Neural crest cell (in vitro differentiated cells): ENCODE measurements at regions not wholly inside any gene's neighbourhood (a gene's known extent, or its start where the extent isn't known, plus 50 kb on each side); places are given as distances from the start of the nearest gene placed in this dataset.

Experiments used
- DNase-seq: peaks from one replicate; pipeline ENCODE4 v3.0.0; 2021; ENCODE audit warnings: low read depth, mixed read lengths, low spot score
- H3K27ac Mint-ChIP-seq: one replicate; pipeline ENCODE4 v1.8.0; 2021; ENCODE audit warnings: mild to moderate bottlenecking, mixed read lengths; ENCODE audit not compliant: unreplicated experiment
- H3K27me3 Mint-ChIP-seq: 2 replicates; pipeline ENCODE4 v1.8.0; 2021; ENCODE audit warnings: low read depth, mild to moderate bottlenecking, mixed read lengths
- H3K36me3 Mint-ChIP-seq: 2 replicates; pipeline ENCODE4 v1.8.0; 2021; ENCODE audit warnings: low read depth, mild to moderate bottlenecking, mixed read lengths
- H3K4me1 Mint-ChIP-seq: 2 replicates; pipeline ENCODE4 v1.8.0; 2021; ENCODE audit warnings: mixed read lengths
- H3K4me3 Mint-ChIP-seq: one replicate; pipeline ENCODE4 v1.8.0; 2021; ENCODE audit warnings: mild to moderate bottlenecking, mixed read lengths
- H3K9me3 Mint-ChIP-seq: 2 replicates; pipeline ENCODE4 v1.8.0; 2021; ENCODE audit warnings: mixed read lengths
- TF ChIP-seq, protein P1 (sequence below): fragments of 200-600 bp; sonication (generic); conservative IDR thresholded peaks from 2 replicates; pipeline ENCODE4 v1.5.0; 2021; ENCODE audit warnings: antibody characterized with exemption, mild to moderate bottlenecking

- no peaks in the 10 kb centered on the region for H3K27me3 Mint-ChIP-seq
- peaks cover 2% of the 10 kb centered on the region for H3K36me3 Mint-ChIP-seq
- peaks cover 3% of the 10 kb centered on the region for H3K9me3 Mint-ChIP-seq
- no peak overlapping the region for H3K4me3 Mint-ChIP-seq
- TF ChIP-seq, protein P1, sequence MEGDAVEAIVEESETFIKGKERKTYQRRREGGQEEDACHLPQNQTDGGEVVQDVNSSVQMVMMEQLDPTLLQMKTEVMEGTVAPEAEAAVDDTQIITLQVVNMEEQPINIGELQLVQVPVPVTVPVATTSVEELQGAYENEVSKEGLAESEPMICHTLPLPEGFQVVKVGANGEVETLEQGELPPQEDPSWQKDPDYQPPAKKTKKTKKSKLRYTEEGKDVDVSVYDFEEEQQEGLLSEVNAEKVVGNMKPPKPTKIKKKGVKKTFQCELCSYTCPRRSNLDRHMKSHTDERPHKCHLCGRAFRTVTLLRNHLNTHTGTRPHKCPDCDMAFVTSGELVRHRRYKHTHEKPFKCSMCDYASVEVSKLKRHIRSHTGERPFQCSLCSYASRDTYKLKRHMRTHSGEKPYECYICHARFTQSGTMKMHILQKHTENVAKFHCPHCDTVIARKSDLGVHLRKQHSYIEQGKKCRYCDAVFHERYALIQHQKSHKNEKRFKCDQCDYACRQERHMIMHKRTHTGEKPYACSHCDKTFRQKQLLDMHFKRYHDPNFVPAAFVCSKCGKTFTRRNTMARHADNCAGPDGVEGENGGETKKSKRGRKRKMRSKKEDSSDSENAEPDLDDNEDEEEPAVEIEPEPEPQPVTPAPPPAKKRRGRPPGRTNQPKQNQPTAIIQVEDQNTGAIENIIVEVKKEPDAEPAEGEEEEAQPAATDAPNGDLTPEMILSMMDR, result no peak
- no peak overlapping the region for H3K27ac Mint-ChIP-seq
- H3K4me1 Mint-ChIP-seq, result no peaks in the 10 kb centered on the region
- DNase-seq, result no peak
Measured at GRCh38 chr6:95521181-95521580, 56.2 kb upstream of the MANEA start.
